SU-DHL-6 (cell line): ENCODE measurements at regions not wholly inside any gene's neighbourhood (a gene's known extent, or its start where the extent isn't known, plus 50 kb on each side); places are given as distances from the start of the nearest gene placed in this dataset.

Experiments used
- H2AFZ ChIP-seq: fragments of 200-600 bp; sonication (generic); 2 replicates; pipeline ENCODE4 v1.6.1; 2014; ENCODE audit warnings: low read depth, mild to moderate bottlenecking, moderate library complexity, mixed read lengths, antibody characterized with exemption, low read length; ENCODE audit not compliant: severe bottlenecking
- H3F3A ChIP-seq: fragments of 200-600 bp; shearing (Covaris generic); 2 replicates; pipeline ENCODE4 v1.6.0; 2016; ENCODE audit warnings: antibody characterized with exemption, mild to moderate bottlenecking; ENCODE audit not compliant: insufficient read depth
- H3K27ac ChIP-seq: fragments of 200-600 bp; sonication (generic); 2 replicates; pipeline ENCODE4 v1.5.1; 2016; ENCODE audit warnings: low read depth, mild to moderate bottlenecking, low read length, moderate library complexity, mixed read lengths
- H3K27me3 ChIP-seq: fragments of 200-600 bp; sonication (generic), shearing (Covaris generic); 2 replicates; pipeline ENCODE4 v1.6.0; 2014; ENCODE audit warnings: mild to moderate bottlenecking, low read length
- H3K36me3 ChIP-seq: fragments of 200-600 bp; sonication (generic); 2 replicates; pipeline ENCODE4 v1.6.1; 2014; ENCODE audit warnings: mild to moderate bottlenecking, low read length, mixed read lengths
- H3K4me2 ChIP-seq: fragments of 300-600, 200-600 bp; shearing (Covaris generic), sonication (generic); 2 replicates; pipeline ENCODE4 v1.6.0; 2014; ENCODE audit warnings: low read length, low read depth, mild to moderate bottlenecking; ENCODE audit not compliant: poor library complexity, severe bottlenecking
- H3K4me3 ChIP-seq: fragments of 200-600 bp; sonication (generic); 2 replicates; pipeline ENCODE4 v1.5.1; 2014; ENCODE audit warnings: antibody characterized with exemption, low read length, mild to moderate bottlenecking, mixed read lengths; ENCODE audit not compliant: insufficient read depth, poor library complexity, severe bottlenecking
- H3K79me2 ChIP-seq: fragments of 200-600 bp; sonication (generic); 2 replicates; pipeline ENCODE4 v1.6.1; 2014; ENCODE audit warnings: mild to moderate bottlenecking, low read length, moderate library complexity; ENCODE audit not compliant: insufficient read depth
- H3K9ac ChIP-seq: fragments of 200-600 bp; sonication (generic); 2 replicates; pipeline ENCODE4 v1.7.0; 2014; ENCODE audit warnings: mild to moderate bottlenecking, low read length
- H3K9me2 ChIP-seq: fragments of 200-600 bp; sonication (generic); replicated peaks from 2 replicates; pipeline ENCODE4 v1.6.1; 2014; ENCODE audit warnings: low read length; ENCODE audit not compliant: insufficient read depth
- H3K9me3 ChIP-seq: fragments of 200-600 bp; sonication (generic); 2 replicates; pipeline ENCODE4 v1.6.1; 2014; ENCODE audit warnings: low read length, mixed read lengths; ENCODE audit not compliant: insufficient read depth
- H4K20me1 ChIP-seq: fragments of 200-600 bp; sonication (generic); 2 replicates; pipeline ENCODE4 v1.6.1; 2014; ENCODE audit warnings: low read depth, mild to moderate bottlenecking, antibody characterized with exemption, low read length, moderate library complexity, mixed read lengths
- CTCF ChIP-seq: fragments of 200-600 bp; sonication (generic); IDR thresholded peaks from one replicate; pipeline ENCODE4 v1.5.1; 2017; ENCODE audit warnings: antibody characterized with exemption, mild to moderate bottlenecking, low read length, moderate library complexity; ENCODE audit not compliant: insufficient read depth, poor library complexity, severe bottlenecking
- EZH2phosphoT487 ChIP-seq: fragments of 200-600 bp; sonication (generic), shearing (Covaris generic); conservative IDR thresholded peaks from 2 replicates; pipeline ENCODE4 v1.6.1; 2018; ENCODE audit warnings: mild to moderate bottlenecking, antibody characterized with exemption, low read length, moderate library complexity, mixed read lengths

GRCh38 chr16:85513180-85513579, 99.9 kb upstream of the GSE1 start:
- Histone ChIP-seq H3F3A (no peaks in the 10 kb centered on the region), H2AFZ (no peak overlapping the region), H3K9me2 (no peaks in the 10 kb centered on the region), H3K79me2 (no peaks in the 10 kb centered on the region), H3K4me3 (no peak overlapping the region), H3K9me3 (no peaks in the 10 kb centered on the region), H3K27me3 (no peaks in the 10 kb centered on the region), H3K4me2 (no peak overlapping the region), H4K20me1 (no peaks in the 10 kb centered on the region), H3K9ac (no peak overlapping the region), H3K27ac (no peak overlapping the region), H3K36me3 (no peaks in the 10 kb centered on the region)
- TF ChIP-seq EZH2phosphoT487 (no peak), CTCF (no peak)

GRCh38 chr16:85513649-85514048, 99.5 kb upstream of the GSE1 start:
- TF ChIP-seq EZH2phosphoT487 (no peak), CTCF (no peak)

GRCh38 chr16:85514295-85514597, 98.9 kb upstream of the GSE1 start:
- Histone ChIP-seq H3K27me3 (no peaks in the 10 kb centered on the region), H2AFZ (no peak overlapping the region), H3K9me2 (no peaks in the 10 kb centered on the region), H4K20me1 (no peaks in the 10 kb centered on the region), H3F3A (no peaks in the 10 kb centered on the region), H3K79me2 (no peaks in the 10 kb centered on the region), H3K9ac (no peak overlapping the region), H3K9me3 (no peaks in the 10 kb centered on the region), H3K4me3 (no peak overlapping the region), H3K4me2 (no peak overlapping the region), H3K36me3 (no peaks in the 10 kb centered on the region), H3K27ac (no peak overlapping the region)
- TF ChIP-seq CTCF: no peak
- TF ChIP-seq EZH2phosphoT487: no peak

More at GRCh38 chr16:85513649-85514048, 99.5 kb upstream of the GSE1 start:
- Histone ChIP-seq H3K9ac (no peak overlapping the region), H3F3A (no peaks in the 10 kb centered on the region), H3K27ac (no peak overlapping the region), H4K20me1 (no peaks in the 10 kb centered on the region), H3K9me2 (no peaks in the 10 kb centered on the region), H3K36me3 (no peaks in the 10 kb centered on the region), H3K27me3 (no peaks in the 10 kb centered on the region), H3K4me2 (no peak overlapping the region), H3K9me3 (no peaks in the 10 kb centered on the region), H2AFZ (no peak overlapping the region), H3K79me2 (no peaks in the 10 kb centered on the region), H3K4me3 (no peak overlapping the region)
